ENCODE measurements at regions not wholly inside any gene's neighbourhood (a gene's known extent, or its start where the extent isn't known, plus 50 kb on each side); places are given as distances from the start of the nearest gene placed in this dataset.

DNA sequence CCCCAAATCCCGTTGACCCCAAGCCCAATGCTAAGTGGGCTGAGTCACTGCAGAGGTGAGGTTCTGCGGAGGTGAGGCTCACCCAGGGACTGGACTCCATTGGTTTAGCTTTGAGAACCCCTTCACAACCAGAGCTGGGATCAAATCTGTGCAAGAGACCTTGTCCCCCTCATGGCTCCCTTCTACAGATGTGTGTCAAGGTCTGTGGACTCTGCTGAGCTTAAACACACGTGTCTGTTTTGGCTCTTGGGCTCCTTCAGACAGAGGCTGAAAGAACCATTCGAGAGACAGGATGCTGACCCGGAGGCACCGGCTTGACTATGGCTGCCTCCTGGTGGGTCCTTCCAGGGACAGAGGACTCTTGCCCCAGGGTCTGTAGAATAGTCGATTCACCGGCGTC is 190.3 kb downstream of the LPIN1 start:
- DNase-seq (ENCODE audit: low read depth) = no peak
- TF ChIP-seq, protein P1, sequence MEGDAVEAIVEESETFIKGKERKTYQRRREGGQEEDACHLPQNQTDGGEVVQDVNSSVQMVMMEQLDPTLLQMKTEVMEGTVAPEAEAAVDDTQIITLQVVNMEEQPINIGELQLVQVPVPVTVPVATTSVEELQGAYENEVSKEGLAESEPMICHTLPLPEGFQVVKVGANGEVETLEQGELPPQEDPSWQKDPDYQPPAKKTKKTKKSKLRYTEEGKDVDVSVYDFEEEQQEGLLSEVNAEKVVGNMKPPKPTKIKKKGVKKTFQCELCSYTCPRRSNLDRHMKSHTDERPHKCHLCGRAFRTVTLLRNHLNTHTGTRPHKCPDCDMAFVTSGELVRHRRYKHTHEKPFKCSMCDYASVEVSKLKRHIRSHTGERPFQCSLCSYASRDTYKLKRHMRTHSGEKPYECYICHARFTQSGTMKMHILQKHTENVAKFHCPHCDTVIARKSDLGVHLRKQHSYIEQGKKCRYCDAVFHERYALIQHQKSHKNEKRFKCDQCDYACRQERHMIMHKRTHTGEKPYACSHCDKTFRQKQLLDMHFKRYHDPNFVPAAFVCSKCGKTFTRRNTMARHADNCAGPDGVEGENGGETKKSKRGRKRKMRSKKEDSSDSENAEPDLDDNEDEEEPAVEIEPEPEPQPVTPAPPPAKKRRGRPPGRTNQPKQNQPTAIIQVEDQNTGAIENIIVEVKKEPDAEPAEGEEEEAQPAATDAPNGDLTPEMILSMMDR (conservative IDR thresholded peaks at IDR 0.05; ENCODE audit: low read depth, low read length) = no peak
- H3K4me3 ChIP-seq (ENCODE audit: low read depth, low read length) = no peak overlapping the region

DNA sequence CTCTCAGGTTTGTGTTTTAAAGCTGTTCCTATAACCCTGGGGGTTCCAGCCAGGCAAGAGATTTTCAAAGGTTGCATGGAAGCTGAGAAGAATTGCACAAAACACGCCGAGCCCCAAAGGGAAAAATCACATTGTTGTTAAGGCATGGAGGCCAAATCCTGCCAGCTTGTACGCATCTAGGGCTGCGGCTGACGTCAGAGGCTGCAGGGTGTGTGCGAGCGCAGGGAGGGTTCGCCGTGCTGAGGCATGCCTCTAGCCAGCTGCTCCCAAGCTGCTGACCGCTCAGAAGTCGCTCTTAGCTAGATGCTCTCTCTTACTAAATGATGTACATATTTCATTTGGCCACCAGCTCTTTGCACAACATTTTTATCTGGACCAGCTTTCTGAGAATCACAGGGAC is 191.8 kb downstream of the LPIN1 start:
- no peak for DNase-seq (ENCODE audit: low read depth)
- TF ChIP-seq, protein P1 (conservative IDR thresholded peaks at IDR 0.05; ENCODE audit: low read depth, low read length) = no peak
- no peak overlapping the region for H3K4me3 ChIP-seq (ENCODE audit: low read depth, low read length)

DNA sequence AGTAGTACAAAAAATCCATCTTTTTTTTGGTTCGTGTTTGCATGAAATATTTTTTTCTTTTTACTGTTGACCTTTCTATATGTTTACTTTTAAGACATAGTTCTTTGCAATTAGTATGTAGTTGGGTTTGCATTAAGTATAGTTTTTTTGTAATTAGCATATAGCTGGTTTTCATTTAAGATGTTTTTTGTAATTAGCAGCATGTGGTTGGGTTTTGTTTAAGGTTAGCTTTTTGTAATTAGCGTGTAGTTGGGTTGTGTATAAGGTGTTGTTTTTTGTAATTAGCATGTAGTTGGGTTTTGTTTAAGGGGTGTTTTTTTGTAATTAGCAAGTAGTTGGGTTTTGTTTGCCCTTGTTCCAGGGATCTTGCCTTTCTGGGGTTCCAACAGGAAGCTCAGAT is 193.1 kb downstream of the LPIN1 start:
- no peak overlapping the region for H3K4me3 ChIP-seq (ENCODE audit: low read depth, low read length)
- no peak for DNase-seq (ENCODE audit: low read depth)
- TF ChIP-seq, protein P1 (conservative IDR thresholded peaks at IDR 0.05; ENCODE audit: low read depth, low read length) = no peak

DNA sequence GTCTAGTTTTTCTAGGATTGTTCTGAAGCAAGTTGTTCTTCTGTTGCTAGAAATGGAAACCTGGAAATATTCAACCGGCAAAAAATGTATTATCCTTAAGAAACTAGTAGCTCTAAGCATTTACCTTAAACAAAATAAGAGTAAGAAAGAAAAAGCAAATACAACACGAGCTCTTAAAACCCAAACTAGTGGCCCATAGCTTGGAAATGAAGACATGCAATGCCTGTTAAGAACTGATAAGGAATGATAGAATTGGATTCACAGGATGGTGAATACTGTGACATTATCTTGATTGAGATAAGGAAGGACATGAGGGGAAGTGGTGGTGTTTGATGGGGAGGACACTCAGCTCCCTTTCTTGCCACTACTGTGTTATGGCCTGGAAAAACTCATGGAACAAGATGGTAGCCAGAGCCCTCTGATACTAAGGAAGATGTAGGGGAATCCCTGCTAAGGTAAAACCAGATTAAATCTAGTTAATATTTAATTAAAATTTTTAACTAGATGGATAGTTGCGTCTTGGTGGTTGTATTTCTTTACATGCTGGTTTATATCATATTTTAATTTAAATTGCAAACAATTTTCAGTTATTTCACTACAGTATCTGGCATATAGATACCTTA is 193.8 kb downstream of the LPIN1 start:
- DNase-seq (ENCODE audit: low read depth) = no peak
- TF ChIP-seq, protein P1 (conservative IDR thresholded peaks at IDR 0.05; ENCODE audit: low read depth, low read length) = no peak
- H3K4me3 ChIP-seq (ENCODE audit: low read depth, low read length) = no peak overlapping the region

DNA sequence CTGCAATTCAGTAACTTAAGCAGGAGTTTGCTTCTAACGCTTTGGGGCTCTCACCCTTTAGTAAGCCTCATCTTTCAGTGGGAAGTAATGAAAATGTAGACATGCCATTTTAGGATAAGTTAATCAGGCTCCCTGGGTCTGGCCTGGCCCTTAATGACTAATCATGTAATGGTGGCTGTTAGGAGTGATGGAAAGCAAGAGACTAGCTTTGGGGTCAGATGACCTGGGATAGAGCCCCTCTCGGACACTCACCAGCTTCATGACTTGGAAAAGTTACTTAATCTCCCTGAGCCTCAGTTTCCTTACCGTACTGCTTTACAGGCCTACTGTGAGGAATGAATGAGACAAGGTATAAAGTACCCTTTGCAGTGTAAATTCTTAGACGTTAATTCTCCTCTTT is 194.4 kb downstream of the LPIN1 start:
- DNase-seq (ENCODE audit: low read depth) = no peak
- TF ChIP-seq, protein P1 (conservative IDR thresholded peaks at IDR 0.05; ENCODE audit: low read depth, low read length) = no peak
- no peak overlapping the region for H3K4me3 ChIP-seq (ENCODE audit: low read depth, low read length)

DNA sequence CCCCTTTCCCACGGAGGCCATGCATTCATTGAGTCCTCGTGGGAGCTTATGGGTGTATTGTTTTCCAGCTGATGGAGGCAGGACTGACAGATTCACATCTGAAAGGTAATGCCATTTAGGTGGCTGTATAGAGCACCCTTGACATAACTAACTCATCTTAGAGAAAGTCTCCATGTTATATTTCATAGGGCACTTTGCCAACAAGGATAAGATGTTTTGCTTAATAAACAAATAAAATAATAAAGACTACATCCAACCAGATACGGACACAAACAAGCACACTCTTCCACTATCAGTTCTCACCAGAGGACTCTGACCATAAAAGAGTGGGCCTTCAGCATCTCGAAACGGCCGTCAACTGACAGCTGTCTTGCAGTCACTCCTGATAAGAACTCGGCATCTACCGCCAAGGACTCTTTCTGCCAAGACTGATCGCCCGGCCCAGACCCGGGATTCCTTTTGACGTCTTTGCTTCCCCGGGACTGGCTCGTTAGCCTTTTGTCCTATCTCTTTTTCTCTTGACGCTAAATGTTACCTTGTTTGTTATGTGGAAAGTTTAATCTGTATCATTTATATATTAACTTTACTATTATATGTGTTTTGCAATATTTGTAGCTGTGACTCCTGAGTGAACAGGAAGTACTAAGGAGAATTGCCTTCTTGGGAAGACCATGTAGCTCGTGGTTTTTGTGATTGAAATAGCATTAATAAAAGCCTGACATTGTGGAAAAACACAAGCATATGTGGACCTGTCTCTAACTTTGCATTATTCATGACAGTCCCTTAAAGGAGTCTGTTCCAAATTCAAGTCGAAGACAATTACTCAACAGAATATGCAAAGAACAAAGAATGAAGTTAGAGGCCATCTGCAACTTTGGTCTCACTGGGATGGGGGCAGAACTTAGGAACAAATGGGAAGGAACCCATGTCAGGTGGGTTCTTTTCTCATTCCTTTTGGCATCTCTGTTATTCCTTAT is 195.1 kb downstream of the LPIN1 start:
- DNase-seq (ENCODE audit: low read depth) = no peak
- no peak overlapping the region for H3K4me3 ChIP-seq (ENCODE audit: low read depth, low read length)
- TF ChIP-seq, protein P1 (conservative IDR thresholded peaks at IDR 0.05; ENCODE audit: low read depth, low read length) = no peak

Measured in epithelial cell of proximal tubule (primary cell).